ENCODE measurements at regions not wholly inside any gene's neighbourhood (a gene's known extent, or its start where the extent isn't known, plus 50 kb on each side); places are given as distances from the start of the nearest gene placed in this dataset.

DNA sequence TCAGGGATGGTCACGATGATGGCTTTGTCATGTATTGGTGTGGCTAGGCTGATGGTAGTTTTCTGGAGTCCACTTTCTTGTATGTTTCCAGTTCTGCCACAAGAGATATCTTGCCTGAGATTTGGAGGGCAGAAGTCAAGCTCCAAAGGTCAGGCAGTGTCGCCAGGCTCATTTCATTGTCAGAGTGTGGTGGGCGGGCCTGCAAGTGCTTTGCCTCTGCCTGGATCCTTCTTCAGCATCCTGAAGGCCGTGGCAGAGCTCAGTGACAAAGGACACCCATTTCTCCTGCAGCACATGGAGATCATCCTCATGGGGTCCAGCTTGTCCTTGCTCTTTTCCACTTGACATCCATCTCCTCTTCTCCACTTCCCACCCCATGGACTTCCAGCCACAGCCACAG lies 139.7 kb downstream of the SMIM20 start:
- TF ChIP-seq, protein P1, sequence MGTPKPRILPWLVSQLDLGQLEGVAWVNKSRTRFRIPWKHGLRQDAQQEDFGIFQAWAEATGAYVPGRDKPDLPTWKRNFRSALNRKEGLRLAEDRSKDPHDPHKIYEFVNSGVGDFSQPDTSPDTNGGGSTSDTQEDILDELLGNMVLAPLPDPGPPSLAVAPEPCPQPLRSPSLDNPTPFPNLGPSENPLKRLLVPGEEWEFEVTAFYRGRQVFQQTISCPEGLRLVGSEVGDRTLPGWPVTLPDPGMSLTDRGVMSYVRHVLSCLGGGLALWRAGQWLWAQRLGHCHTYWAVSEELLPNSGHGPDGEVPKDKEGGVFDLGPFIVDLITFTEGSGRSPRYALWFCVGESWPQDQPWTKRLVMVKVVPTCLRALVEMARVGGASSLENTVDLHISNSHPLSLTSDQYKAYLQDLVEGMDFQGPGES (IDR thresholded peaks at IDR 0.05), result no peak
- TF ChIP-seq SREBF2 (IDR thresholded peaks at IDR 0.05; ENCODE audit: low read length), result no peak
- no peak for TF ChIP-seq RFX5 (IDR thresholded peaks at IDR 0.05; ENCODE audit: low read depth, low read length)
- TF ChIP-seq PML (IDR thresholded peaks at IDR 0.05; ENCODE audit: low read length), result no peak
- no peak for TF ChIP-seq TCF12 (IDR thresholded peaks at IDR 0.05; ENCODE audit: low read depth, low read length)
- no peak for TF ChIP-seq CREB1 (IDR thresholded peaks at IDR 0.05; ENCODE audit: low read depth)
- TF ChIP-seq EED (IDR thresholded peaks at IDR 0.05; ENCODE audit: low read depth), result no peak
- TF ChIP-seq NFIC (IDR thresholded peaks at IDR 0.05; ENCODE audit: low read depth, low read length), result no peak
- no peak for TF ChIP-seq POLR2AphosphoS5 (IDR thresholded peaks at IDR 0.05; ENCODE audit: low read length)
- no peak for TF ChIP-seq POLR2A (IDR thresholded peaks at IDR 0.05; ENCODE audit: low read depth, low read length)
